HCEC 1CT (cell line): ENCODE measurements at regions not wholly inside any gene's neighbourhood (a gene's known extent, or its start where the extent isn't known, plus 50 kb on each side); places are given as distances from the start of the nearest gene placed in this dataset.

Experiments used
- DNase-seq: peaks from one replicate; pipeline ENCODE4 v3.0.0-alpha.2; 2017

- no peak for DNase-seq
These were observed 97.3 kb upstream of the MBL2 start for GRCh38 chr10:52869864-52870263.

- DNase-seq, result no peak
These were observed 92.6 kb upstream of the MBL2 start for GRCh38 chr10:52865213-52865612.

GRCh38 chr10:52864201-52865106, 91.9 kb upstream of the MBL2 start:
- DNase-seq, result peak; percentile 31

- DNase-seq, result no peak
These were observed 86.1 kb upstream of the MBL2 start for GRCh38 chr10:52858722-52859121.

GRCh38 chr10:52855546-52856325, 83.2 kb upstream of the MBL2 start:
- no peak for DNase-seq

GRCh38 chr10:52853704-52854103, 81.1 kb upstream of the MBL2 start:
- no peak for DNase-seq

GRCh38 chr10:52836816-52837215, 64.2 kb upstream of the MBL2 start:
- DNase-seq, result no peak
